ENCODE measurements at regions not wholly inside any gene's neighbourhood (a gene's known extent, or its start where the extent isn't known, plus 50 kb on each side); places are given as distances from the start of the nearest gene placed in this dataset.

GRCh38 chr6:90874931-90875330 lies 288.1 kb upstream of the MAP3K7 start:
- no peak for ATAC-seq (replicated peaks)
- Mint-ChIP-seq H3K4me3 (no peak overlapping the region), H3K9me3 (no peaks in the 10 kb centered on the region), H3K4me1 (no peaks in the 10 kb centered on the region), H3K27me3 (peaks cover 18% of the 10 kb centered on the region), H3K36me3 (ENCODE audit: low read depth) (no peaks in the 10 kb centered on the region), H3K27ac (no peak overlapping the region)

GRCh38 chr6:90872981-90873380 lies 286.1 kb upstream of the MAP3K7 start:
- Mint-ChIP-seq H3K4me1 (no peaks in the 10 kb centered on the region), H3K27me3 (peaks cover 22% of the 10 kb centered on the region), H3K9me3 (no peaks in the 10 kb centered on the region), H3K27ac (no peak overlapping the region), H3K4me3 (no peak overlapping the region), H3K36me3 (ENCODE audit: low read depth) (no peaks in the 10 kb centered on the region)
- ATAC-seq (replicated peaks): no peak

- Mint-ChIP-seq H3K36me3 (ENCODE audit: low read depth) (no peaks in the 10 kb centered on the region), H3K27ac (no peak overlapping the region), H3K27me3 (peaks cover 17% of the 10 kb centered on the region), H3K4me3 (no peak overlapping the region), H3K9me3 (no peaks in the 10 kb centered on the region), H3K4me1 (no peaks in the 10 kb centered on the region)
- no peak for ATAC-seq (replicated peaks)
Observed at GRCh38 chr6:90870561-90870960, 283.7 kb upstream of the MAP3K7 start.

- Mint-ChIP-seq H3K27me3 (peaks cover 17% of the 10 kb centered on the region), H3K4me1 (no peaks in the 10 kb centered on the region), H3K9me3 (no peaks in the 10 kb centered on the region), H3K27ac (no peak overlapping the region), H3K36me3 (ENCODE audit: low read depth) (no peaks in the 10 kb centered on the region), H3K4me3 (no peak overlapping the region)
- no peak for ATAC-seq (replicated peaks)
Observed at GRCh38 chr6:90868656-90869055, 281.8 kb upstream of the MAP3K7 start.

GRCh38 chr6:90868256-90868655 lies 281.4 kb upstream of the MAP3K7 start:
- H3K27me3 Mint-ChIP-seq: peaks cover 14% of the 10 kb centered on the region
- no peak overlapping the region for H3K27ac Mint-ChIP-seq
- no peaks in the 10 kb centered on the region for H3K9me3 Mint-ChIP-seq
- ATAC-seq (replicated peaks): no peak
- no peak overlapping the region for H3K4me3 Mint-ChIP-seq
- no peaks in the 10 kb centered on the region for H3K4me1 Mint-ChIP-seq
- no peaks in the 10 kb centered on the region for H3K36me3 Mint-ChIP-seq (ENCODE audit: low read depth)

- H3K36me3 Mint-ChIP-seq (ENCODE audit: low read depth): no peaks in the 10 kb centered on the region
- no peaks in the 10 kb centered on the region for H3K9me3 Mint-ChIP-seq
- no peak overlapping the region for H3K4me3 Mint-ChIP-seq
- ATAC-seq (replicated peaks): peak; percentile 53
- peaks cover 12% of the 10 kb centered on the region for H3K27me3 Mint-ChIP-seq
- no peak overlapping the region for H3K27ac Mint-ChIP-seq
- H3K4me1 Mint-ChIP-seq: no peaks in the 10 kb centered on the region
Observed at GRCh38 chr6:90865513-90865912, 278.6 kb upstream of the MAP3K7 start.

- Mint-ChIP-seq H3K4me3 (no peak overlapping the region), H3K4me1 (no peaks in the 10 kb centered on the region), H3K27me3 (peaks cover 8% of the 10 kb centered on the region), H3K36me3 (ENCODE audit: low read depth) (no peaks in the 10 kb centered on the region), H3K9me3 (no peaks in the 10 kb centered on the region), H3K27ac (no peak overlapping the region)
- ATAC-seq (replicated peaks): no peak
Observed at GRCh38 chr6:90863043-90863442, 276.2 kb upstream of the MAP3K7 start.

- Mint-ChIP-seq H3K4me1 (no peaks in the 10 kb centered on the region), H3K4me3 (no peak overlapping the region), H3K36me3 (ENCODE audit: low read depth) (no peaks in the 10 kb centered on the region), H3K27me3 (peaks cover 13% of the 10 kb centered on the region), H3K9me3 (no peaks in the 10 kb centered on the region), H3K27ac (no peak overlapping the region)
- no peak for ATAC-seq (replicated peaks)
Observed at GRCh38 chr6:90860822-90861601, 274.1 kb upstream of the MAP3K7 start.

- Mint-ChIP-seq H3K36me3 (ENCODE audit: low read depth) (no peaks in the 10 kb centered on the region), H3K9me3 (no peaks in the 10 kb centered on the region), H3K4me1 (no peaks in the 10 kb centered on the region), H3K27me3 (peaks cover 13% of the 10 kb centered on the region), H3K27ac (no peak overlapping the region), H3K4me3 (no peak overlapping the region)
- no peak for ATAC-seq (replicated peaks)
Observed at GRCh38 chr6:90859612-90860011, 272.7 kb upstream of the MAP3K7 start.

- Mint-ChIP-seq H3K27me3 (peaks cover 13% of the 10 kb centered on the region), H3K27ac (no peak overlapping the region), H3K9me3 (no peaks in the 10 kb centered on the region), H3K4me1 (no peaks in the 10 kb centered on the region), H3K36me3 (ENCODE audit: low read depth) (no peaks in the 10 kb centered on the region), H3K4me3 (no peak overlapping the region)
- no peak for ATAC-seq (replicated peaks)
Observed at GRCh38 chr6:90859056-90859455, 272.2 kb upstream of the MAP3K7 start.

- Mint-ChIP-seq H3K9me3 (no peaks in the 10 kb centered on the region), H3K4me1 (no peaks in the 10 kb centered on the region), H3K36me3 (ENCODE audit: low read depth) (no peaks in the 10 kb centered on the region), H3K4me3 (no peak overlapping the region), H3K27ac (no peak overlapping the region), H3K27me3 (peaks cover 12% of the 10 kb centered on the region)
- no peak for ATAC-seq (replicated peaks)
Observed at GRCh38 chr6:90849686-90850085, 262.8 kb upstream of the MAP3K7 start.

- H3K4me3 Mint-ChIP-seq: no peak overlapping the region
- no peaks in the 10 kb centered on the region for H3K4me1 Mint-ChIP-seq
- H3K27ac Mint-ChIP-seq: no peak overlapping the region
- H3K9me3 Mint-ChIP-seq: no peaks in the 10 kb centered on the region
- peaks cover 12% of the 10 kb centered on the region for H3K27me3 Mint-ChIP-seq
- no peak for ATAC-seq (replicated peaks)
- H3K36me3 Mint-ChIP-seq (ENCODE audit: low read depth): no peaks in the 10 kb centered on the region
Observed at GRCh38 chr6:90846824-90847223, 260.0 kb upstream of the MAP3K7 start.

- ATAC-seq (replicated peaks): no peak
- no peaks in the 10 kb centered on the region for H3K36me3 Mint-ChIP-seq (ENCODE audit: low read depth)
- no peak overlapping the region for H3K27ac Mint-ChIP-seq
- H3K27me3 Mint-ChIP-seq: peaks cover 6% of the 10 kb centered on the region
- H3K9me3 Mint-ChIP-seq: no peaks in the 10 kb centered on the region
- no peaks in the 10 kb centered on the region for H3K4me1 Mint-ChIP-seq
- no peak overlapping the region for H3K4me3 Mint-ChIP-seq
Observed at GRCh38 chr6:90835596-90836212, 248.8 kb upstream of the MAP3K7 start.

- Mint-ChIP-seq H3K4me3 (no peak overlapping the region), H3K27ac (no peak overlapping the region), H3K4me1 (no peaks in the 10 kb centered on the region), H3K36me3 (ENCODE audit: low read depth) (no peaks in the 10 kb centered on the region), H3K9me3 (peaks cover 5% of the 10 kb centered on the region), H3K27me3 (peaks cover 12% of the 10 kb centered on the region)
- ATAC-seq (replicated peaks): no peak
Observed at GRCh38 chr6:90829311-90829710, 242.4 kb upstream of the MAP3K7 start.

- no peak for ATAC-seq (replicated peaks)
- Mint-ChIP-seq H3K27me3 (peaks cover 10% of the 10 kb centered on the region), H3K4me3 (no peak overlapping the region), H3K9me3 (peaks cover 1% of the 10 kb centered on the region), H3K27ac (no peak overlapping the region), H3K4me1 (no peaks in the 10 kb centered on the region), H3K36me3 (ENCODE audit: low read depth) (no peaks in the 10 kb centered on the region)
Observed at GRCh38 chr6:90820436-90820835, 233.6 kb upstream of the MAP3K7 start.
